Spleen (tissue), 3 donors: ENCODE measurements at regions not wholly inside any gene's neighbourhood (a gene's known extent, or its start where the extent isn't known, plus 50 kb on each side); places are given as distances from the start of the nearest gene placed in this dataset.

Experiments
- POLR2A ChIP-seq, 3 donors: fragments of 450-650 bp; IDR thresholded peaks; one replicate each; pipeline ENCODE4 v1.5.1; 2017; ENCODE audit warnings: antibody characterized with exemption in 3 of 3, mild to moderate bottlenecking in 1 of 3
- POLR2AphosphoS5 ChIP-seq, 3 donors: sonication (generic); formaldehyde crosslinking; IDR thresholded peaks; one replicate each; pipeline ENCODE4 v1.5.1; 2017; ENCODE audit warnings: antibody characterized with exemption in 3 of 3

- TF ChIP-seq POLR2AphosphoS5 (IDR thresholded peaks at IDR 0.05) (no peak), POLR2A (IDR thresholded peaks at IDR 0.05) (no peak)
Measured at GRCh38 chr11:93059117-93059957, 89.9 kb downstream of the MTNR1B start.
